ENCODE measurements at regions not wholly inside any gene's neighbourhood (a gene's known extent, or its start where the extent isn't known, plus 50 kb on each side); places are given as distances from the start of the nearest gene placed in this dataset.

DNA sequence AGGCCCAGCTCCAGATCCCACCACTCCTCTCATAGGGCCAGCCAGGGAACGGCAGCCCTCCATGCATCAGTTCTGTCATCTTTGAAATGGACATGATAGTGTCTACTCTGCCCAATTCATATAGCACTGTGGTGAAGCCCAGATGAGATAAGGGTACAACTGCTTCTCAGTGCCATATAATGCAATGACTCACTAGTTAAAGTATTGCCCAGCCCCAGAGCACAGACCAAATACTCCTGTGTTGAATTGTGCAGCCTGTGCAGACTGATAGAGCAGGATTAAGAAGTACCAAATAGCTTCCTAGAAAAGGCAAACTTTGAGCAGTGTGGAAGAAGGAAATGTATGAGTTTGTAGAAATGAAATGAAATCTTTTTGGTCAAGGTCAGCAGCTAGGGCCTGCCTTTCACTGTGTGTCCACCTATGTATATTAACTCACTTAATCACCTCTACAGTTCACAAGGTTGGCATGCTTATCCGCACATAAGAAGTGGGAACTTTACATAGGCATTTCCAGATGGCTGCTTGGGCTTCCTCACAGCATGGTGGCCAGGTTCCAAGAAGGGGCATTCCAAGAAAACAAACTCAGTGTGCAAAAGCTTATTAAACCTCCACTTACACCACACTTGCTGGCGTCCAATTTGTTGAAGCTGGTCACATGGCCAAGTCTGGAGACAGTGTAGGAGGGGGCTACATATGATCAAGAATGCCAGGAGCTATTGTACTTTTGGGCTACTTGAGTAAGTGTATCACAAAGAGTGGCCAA is 102.8 kb upstream of the COPS8 start:
- no peak for TF ChIP-seq POLR2A (IDR thresholded peaks at IDR 0.05)
- TF ChIP-seq POLR2AphosphoS5 (IDR thresholded peaks at IDR 0.05) = no peak
- TF ChIP-seq, protein P1, sequence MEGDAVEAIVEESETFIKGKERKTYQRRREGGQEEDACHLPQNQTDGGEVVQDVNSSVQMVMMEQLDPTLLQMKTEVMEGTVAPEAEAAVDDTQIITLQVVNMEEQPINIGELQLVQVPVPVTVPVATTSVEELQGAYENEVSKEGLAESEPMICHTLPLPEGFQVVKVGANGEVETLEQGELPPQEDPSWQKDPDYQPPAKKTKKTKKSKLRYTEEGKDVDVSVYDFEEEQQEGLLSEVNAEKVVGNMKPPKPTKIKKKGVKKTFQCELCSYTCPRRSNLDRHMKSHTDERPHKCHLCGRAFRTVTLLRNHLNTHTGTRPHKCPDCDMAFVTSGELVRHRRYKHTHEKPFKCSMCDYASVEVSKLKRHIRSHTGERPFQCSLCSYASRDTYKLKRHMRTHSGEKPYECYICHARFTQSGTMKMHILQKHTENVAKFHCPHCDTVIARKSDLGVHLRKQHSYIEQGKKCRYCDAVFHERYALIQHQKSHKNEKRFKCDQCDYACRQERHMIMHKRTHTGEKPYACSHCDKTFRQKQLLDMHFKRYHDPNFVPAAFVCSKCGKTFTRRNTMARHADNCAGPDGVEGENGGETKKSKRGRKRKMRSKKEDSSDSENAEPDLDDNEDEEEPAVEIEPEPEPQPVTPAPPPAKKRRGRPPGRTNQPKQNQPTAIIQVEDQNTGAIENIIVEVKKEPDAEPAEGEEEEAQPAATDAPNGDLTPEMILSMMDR (IDR thresholded peaks at IDR 0.05) = no peak
- TF ChIP-seq EP300 (IDR thresholded peaks at IDR 0.05) = no peak
- intact Hi-C loops (cut with DNase I; ENCODE audit: low total_unique reads) = no loop called here
- 82 to 97% (median 95%) methylated on average over 3 of the region's 3 CpGs for WGBS, 5 donors

DNA sequence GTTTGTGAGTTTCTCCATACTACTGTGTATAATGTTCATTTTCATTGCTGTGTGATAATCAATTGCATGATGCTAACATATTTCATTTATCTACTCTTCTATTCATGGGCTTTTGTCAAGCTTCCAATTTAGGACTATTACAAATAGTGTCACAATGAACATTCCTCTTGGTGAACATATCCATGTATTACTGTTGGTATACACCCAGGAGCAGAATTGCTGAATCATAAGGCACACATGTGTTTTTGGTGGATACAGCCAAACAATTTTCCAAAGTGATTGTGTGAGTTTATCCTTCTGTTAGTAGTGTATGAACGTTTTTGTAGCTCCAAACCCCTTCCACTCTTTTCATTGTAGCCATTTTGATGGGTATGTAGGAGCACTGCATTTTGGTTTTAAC is 101.6 kb upstream of the COPS8 start:
- H3K4me1 ChIP-seq = peaks cover 0 to 28% (median 13%) of the 10 kb centered on the region in 4 donors
- H3K4me3 ChIP-seq = no peak overlapping the region
- no peak for DNase-seq
- H3K27me3 ChIP-seq = no peaks in the 10 kb centered on the region
- TF ChIP-seq POLR2A (IDR thresholded peaks at IDR 0.05) (no peak), EP300 (IDR thresholded peaks at IDR 0.05) (no peak), POLR2AphosphoS5 (IDR thresholded peaks at IDR 0.05) (no peak)
- TF ChIP-seq, protein P1 (IDR thresholded peaks at IDR 0.05) = no peak
- H3K36me3 ChIP-seq = no peaks in the 10 kb centered on the region
- intact Hi-C loops (cut with DNase I; ENCODE audit: low total_unique reads) = no loop called here
- H3K9me3 ChIP-seq = peaks cover 0 to 15% (median 10%) of the 10 kb centered on the region in 4 donors
- H3K27ac ChIP-seq = no peak overlapping the region
- WGBS, 5 donors = 39 to 52% (median 47%) methylated on average over 1 of the region's 1 CpG

More for the DNA sequence above, 102.8 kb upstream of the COPS8 start:
- Histone ChIP-seq H3K27ac (no peak overlapping the region), H3K4me1 (peaks cover 0 to 16% (median 5%) of the 10 kb centered on the region in 4 donors), H3K9me3 (peaks cover 0 to 15% (median 10%) of the 10 kb centered on the region in 4 donors), H3K36me3 (no peaks in the 10 kb centered on the region), H3K4me3 (no peak overlapping the region), H3K27me3 (no peaks in the 10 kb centered on the region)
- DNase-seq = no peak

DNA sequence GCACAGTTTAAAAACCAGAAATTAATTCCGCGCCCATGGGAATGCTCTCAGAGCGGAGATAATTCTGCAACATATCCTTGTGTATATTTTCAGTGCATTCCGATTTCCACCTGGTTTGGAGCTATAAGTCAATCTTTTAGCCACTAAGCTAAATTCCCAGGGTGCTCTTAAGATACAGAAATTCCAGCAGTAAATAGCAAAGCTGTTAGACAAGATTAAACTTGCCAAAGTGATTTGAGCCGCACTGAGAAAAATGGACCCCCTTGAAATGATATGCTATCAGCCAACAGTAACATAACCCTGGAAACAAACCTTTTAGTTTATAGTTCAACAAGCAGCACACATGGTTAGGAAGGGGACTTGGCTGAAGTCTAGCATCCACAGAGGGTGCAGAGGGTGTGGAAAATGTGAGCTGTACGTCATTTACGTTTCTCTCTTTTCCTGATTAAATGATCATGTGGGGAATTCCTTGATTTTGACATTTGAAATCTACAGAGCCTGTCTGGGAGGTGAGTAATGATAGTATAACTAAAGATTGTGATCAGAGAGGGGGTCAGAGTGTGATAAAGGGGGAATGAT is 99.8 kb upstream of the COPS8 start:
- no peak overlapping the region for H3K4me3 ChIP-seq
- no peak for TF ChIP-seq POLR2AphosphoS5 (IDR thresholded peaks at IDR 0.05)
- no peak for TF ChIP-seq POLR2A (IDR thresholded peaks at IDR 0.05)
- TF ChIP-seq, protein P1 (IDR thresholded peaks at IDR 0.05) = no peak
- TF ChIP-seq EP300 (IDR thresholded peaks at IDR 0.05) = no peak

DNA sequence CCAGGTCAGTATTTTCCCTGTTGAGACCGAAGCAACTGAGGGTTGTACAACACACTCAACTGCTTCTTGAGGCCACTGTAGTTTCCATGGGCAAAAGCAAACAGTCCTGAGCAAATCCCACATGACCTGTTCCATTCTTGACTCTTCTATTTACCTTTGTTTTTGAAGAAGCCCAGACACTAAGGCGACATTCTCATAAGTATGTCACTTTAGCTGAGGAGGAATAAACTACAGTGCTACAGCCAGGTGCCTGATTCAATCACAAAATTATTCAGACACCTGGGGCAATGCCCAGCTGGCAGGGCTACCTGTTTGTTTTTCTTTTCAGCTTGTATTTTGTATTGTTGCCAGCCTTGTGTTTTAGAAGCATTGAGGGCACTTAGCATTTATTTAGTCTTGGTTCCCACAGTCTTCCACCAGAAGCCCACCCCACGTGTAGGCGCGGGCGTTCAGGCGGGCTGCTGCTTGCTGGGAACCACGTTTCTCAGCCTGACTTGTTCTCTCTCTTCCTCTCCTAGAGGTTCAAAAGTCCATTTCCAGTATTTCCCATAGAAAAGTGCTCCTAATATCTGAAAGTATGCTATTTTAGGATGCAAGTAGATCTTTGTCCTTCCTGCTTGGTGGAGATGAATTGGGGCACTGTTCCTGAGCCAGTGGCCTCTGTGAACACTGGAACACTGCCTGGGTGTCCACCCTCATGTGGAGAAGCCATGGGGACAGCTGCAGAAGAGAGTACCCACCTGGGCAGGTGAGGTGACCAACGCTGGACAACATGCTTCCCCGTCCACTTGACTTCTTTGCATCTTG is 99.0 kb upstream of the COPS8 start:
- Histone ChIP-seq H3K9me3 (peaks cover 0 to 15% (median 10%) of the 10 kb centered on the region in 4 donors), H3K27me3 (no peaks in the 10 kb centered on the region), H3K27ac (peak overlapping the region in 3 of 5 donors; percentile 17 to 88 (median 77)), H3K4me3 (no peak overlapping the region), H3K4me1 (peaks cover 0 to 35% (median 21%) of the 10 kb centered on the region in 4 donors), H3K36me3 (no peaks in the 10 kb centered on the region)
- intact Hi-C loops (cut with DNase I; ENCODE audit: low total_unique reads) = no loop called here
- no peak for DNase-seq
- WGBS, 5 donors = 76 to 88% (median 82%) methylated on average over 9 to 10 of the region's 10 CpGs
- TF ChIP-seq POLR2A (IDR thresholded peaks at IDR 0.05) (no peak), POLR2AphosphoS5 (IDR thresholded peaks at IDR 0.05) (no peak), EP300 (IDR thresholded peaks at IDR 0.05) (no peak)
- TF ChIP-seq, protein P1 (IDR thresholded peaks at IDR 0.05) = no peak

More for the DNA sequence above, 99.8 kb upstream of the COPS8 start:
- WGBS, 5 donors = 71 to 82% (median 74%) methylated on average over 7 of the region's 7 CpGs
- Histone ChIP-seq H3K4me1 (peaks cover 0 to 35% (median 21%) of the 10 kb centered on the region in 4 donors), H3K27ac (no peak overlapping the region), H3K27me3 (no peaks in the 10 kb centered on the region), H3K9me3 (peaks cover 0 to 15% (median 10%) of the 10 kb centered on the region in 4 donors), H3K36me3 (no peaks in the 10 kb centered on the region)
- peak in 1 of 2 donors; percentile 26 for DNase-seq
- intact Hi-C loops (cut with DNase I; ENCODE audit: low total_unique reads) = no loop called here
